Progenitor cell of endocrine pancreas (in vitro differentiated cells): ENCODE measurements at regions not wholly inside any gene's neighbourhood (a gene's known extent, or its start where the extent isn't known, plus 50 kb on each side); places are given as distances from the start of the nearest gene placed in this dataset.

Source experiments
- DNase-seq: peaks from one replicate; pipeline ENCODE4 v3.0.0; 2021; ENCODE audit warnings: low spot score; ENCODE audit not compliant: unreplicated experiment
- H3K27ac Mint-ChIP-seq: 2 replicates; pipeline ENCODE4 v1.8.0; 2021; ENCODE audit warnings: mild to moderate bottlenecking, moderate library complexity, mixed read lengths
- H3K27me3 Mint-ChIP-seq: 2 replicates; pipeline ENCODE4 v1.8.0; 2021; ENCODE audit warnings: mixed read lengths
- H3K36me3 Mint-ChIP-seq: 2 replicates; pipeline ENCODE4 v1.8.0; 2022; ENCODE audit warnings: mixed read lengths; ENCODE audit not compliant: insufficient read depth
- H3K4me1 Mint-ChIP-seq: 2 replicates; pipeline ENCODE4 v1.8.0; 2021; ENCODE audit warnings: low read depth, mixed read lengths
- H3K4me3 Mint-ChIP-seq: 2 replicates; pipeline ENCODE4 v1.8.0; 2021; ENCODE audit warnings: low read depth, mild to moderate bottlenecking, moderate library complexity, mixed read lengths
- H3K9me3 Mint-ChIP-seq: 2 replicates; pipeline ENCODE4 v1.8.0; 2021; ENCODE audit warnings: low read depth, mixed read lengths
- TF ChIP-seq, protein P1 (sequence below): fragments of 200-600 bp; sonication (generic); IDR thresholded peaks from one replicate; pipeline ENCODE4 v1.5.0; 2021; ENCODE audit warnings: antibody characterized with exemption, mild to moderate bottlenecking; ENCODE audit not compliant: unreplicated experiment

DNA sequence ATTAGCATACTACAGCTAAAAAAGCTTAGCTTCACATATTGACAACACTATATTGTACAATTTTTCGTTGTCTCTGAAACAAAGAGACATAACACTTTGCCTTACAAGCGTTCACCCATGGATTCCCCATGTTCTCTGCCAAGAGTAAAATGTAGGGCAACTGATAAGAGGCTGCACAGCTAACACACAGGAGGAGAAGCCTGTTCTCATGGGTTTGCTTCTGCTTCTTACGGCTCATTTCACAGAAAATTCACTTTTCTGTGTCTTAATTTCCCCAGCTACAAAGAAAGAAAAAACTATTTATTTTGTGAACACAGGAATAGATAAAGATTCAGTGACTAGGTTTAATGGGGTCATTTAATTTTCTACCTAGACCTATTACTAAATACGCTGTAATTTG is 182.8 kb upstream of the DLGAP1 start:
- Mint-ChIP-seq H3K36me3 (no peaks in the 10 kb centered on the region), H3K4me1 (peaks cover 6% of the 10 kb centered on the region), H3K9me3 (peaks cover 5% of the 10 kb centered on the region), H3K27ac (no peak overlapping the region), H3K27me3 (peaks cover 2% of the 10 kb centered on the region), H3K4me3 (no peak overlapping the region)
- TF ChIP-seq, protein P1, sequence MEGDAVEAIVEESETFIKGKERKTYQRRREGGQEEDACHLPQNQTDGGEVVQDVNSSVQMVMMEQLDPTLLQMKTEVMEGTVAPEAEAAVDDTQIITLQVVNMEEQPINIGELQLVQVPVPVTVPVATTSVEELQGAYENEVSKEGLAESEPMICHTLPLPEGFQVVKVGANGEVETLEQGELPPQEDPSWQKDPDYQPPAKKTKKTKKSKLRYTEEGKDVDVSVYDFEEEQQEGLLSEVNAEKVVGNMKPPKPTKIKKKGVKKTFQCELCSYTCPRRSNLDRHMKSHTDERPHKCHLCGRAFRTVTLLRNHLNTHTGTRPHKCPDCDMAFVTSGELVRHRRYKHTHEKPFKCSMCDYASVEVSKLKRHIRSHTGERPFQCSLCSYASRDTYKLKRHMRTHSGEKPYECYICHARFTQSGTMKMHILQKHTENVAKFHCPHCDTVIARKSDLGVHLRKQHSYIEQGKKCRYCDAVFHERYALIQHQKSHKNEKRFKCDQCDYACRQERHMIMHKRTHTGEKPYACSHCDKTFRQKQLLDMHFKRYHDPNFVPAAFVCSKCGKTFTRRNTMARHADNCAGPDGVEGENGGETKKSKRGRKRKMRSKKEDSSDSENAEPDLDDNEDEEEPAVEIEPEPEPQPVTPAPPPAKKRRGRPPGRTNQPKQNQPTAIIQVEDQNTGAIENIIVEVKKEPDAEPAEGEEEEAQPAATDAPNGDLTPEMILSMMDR: no peak
- no peak for DNase-seq

DNA sequence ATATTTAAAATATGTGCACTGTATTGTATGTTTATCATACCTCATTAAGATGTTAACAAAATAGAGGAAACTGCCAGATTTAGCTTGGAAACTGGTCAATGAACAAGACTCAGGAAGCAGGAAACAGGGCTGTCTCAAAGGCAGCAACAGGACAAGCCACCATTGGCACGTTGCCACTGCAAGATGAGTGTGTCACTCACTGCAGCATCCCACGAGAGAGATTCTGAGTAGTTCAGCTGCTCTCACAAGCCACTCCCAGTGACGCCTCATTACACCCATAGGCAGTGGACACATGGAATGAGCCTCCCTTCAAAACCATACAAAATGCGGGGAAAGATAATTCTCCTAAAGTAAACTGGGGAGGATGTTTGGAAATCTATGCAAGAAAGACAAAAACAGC is 181.9 kb upstream of the DLGAP1 start:
- no peak overlapping the region for H3K4me3 Mint-ChIP-seq
- H3K4me1 Mint-ChIP-seq: peaks cover 8% of the 10 kb centered on the region
- no peaks in the 10 kb centered on the region for H3K36me3 Mint-ChIP-seq
- TF ChIP-seq, protein P1: no peak
- H3K9me3 Mint-ChIP-seq: peaks cover 5% of the 10 kb centered on the region
- peaks cover 2% of the 10 kb centered on the region for H3K27me3 Mint-ChIP-seq
- no peak for DNase-seq
- H3K27ac Mint-ChIP-seq: no peak overlapping the region

DNA sequence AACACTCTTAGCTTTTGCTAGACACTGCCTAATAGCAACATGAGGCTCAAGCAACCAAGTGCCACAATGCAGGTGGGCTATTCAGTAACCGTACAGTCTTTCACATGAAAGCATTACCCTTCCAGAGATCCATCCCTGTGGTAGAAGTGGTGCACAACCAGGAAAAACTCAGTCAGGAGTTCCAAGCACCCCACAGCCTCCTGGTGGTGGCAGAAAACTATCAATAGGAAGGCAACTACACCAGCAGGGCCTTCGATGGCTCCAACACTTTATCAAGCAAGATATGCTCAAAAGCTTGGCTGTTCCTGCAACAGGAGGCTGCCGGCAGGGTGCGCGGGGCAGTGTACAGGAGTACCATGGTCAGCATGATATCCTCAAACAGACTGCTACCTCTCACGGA is 176.1 kb upstream of the DLGAP1 start:
- Mint-ChIP-seq H3K36me3 (no peaks in the 10 kb centered on the region), H3K9me3 (peaks cover 5% of the 10 kb centered on the region), H3K4me1 (peaks cover 17% of the 10 kb centered on the region), H3K4me3 (no peak overlapping the region), H3K27me3 (no peaks in the 10 kb centered on the region), H3K27ac (no peak overlapping the region)
- TF ChIP-seq, protein P1: no peak
- no peak for DNase-seq

DNA sequence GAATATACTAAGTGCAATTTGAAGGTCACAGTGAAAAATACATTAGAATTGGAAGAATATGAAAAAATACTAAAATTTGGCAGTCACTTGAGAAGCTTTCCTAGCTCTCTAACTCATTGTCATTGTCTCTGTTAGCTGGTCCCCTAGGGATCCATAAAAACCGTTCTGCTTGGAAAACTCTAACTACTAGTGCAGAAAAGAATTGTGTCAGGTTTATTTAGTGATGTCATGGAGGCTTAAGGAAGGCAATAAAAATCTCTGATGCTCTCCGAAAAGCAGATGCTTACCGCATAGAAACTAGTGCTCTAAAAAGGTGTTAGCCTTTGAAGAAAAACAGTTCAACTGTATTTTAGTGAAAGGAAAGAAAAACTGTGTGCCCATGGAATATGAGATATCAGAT is 150.1 kb upstream of the DLGAP1 start:
- no peak for DNase-seq
- Mint-ChIP-seq H3K9me3 (no peaks in the 10 kb centered on the region), H3K36me3 (no peaks in the 10 kb centered on the region), H3K4me1 (peaks cover 4% of the 10 kb centered on the region), H3K4me3 (no peak overlapping the region), H3K27me3 (peaks cover 2% of the 10 kb centered on the region), H3K27ac (no peak overlapping the region)
- TF ChIP-seq, protein P1: no peak

DNA sequence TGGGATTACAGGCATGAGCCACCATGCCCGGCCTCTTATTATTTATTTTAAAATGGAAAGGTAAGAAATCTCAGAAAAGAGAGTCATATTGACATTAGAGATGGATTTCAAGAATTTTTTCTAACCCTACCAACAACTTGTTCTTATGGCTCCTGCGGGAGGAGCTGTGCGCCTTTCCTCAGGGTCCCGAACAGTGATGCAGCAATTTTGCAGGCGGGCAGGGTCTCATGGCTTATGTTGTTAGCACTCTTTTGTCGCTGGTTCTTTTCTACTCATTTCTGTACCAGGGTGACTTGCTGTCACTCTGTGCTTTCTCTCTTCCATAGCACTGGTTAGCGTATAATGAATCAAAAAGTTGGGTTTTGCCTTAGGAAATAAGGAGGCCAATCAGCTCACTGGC is 148.8 kb upstream of the DLGAP1 start:
- Mint-ChIP-seq H3K36me3 (no peaks in the 10 kb centered on the region), H3K27me3 (peaks cover 3% of the 10 kb centered on the region), H3K9me3 (no peaks in the 10 kb centered on the region), H3K27ac (no peak overlapping the region), H3K4me1 (peaks cover 4% of the 10 kb centered on the region), H3K4me3 (no peak overlapping the region)
- DNase-seq: no peak
- TF ChIP-seq, protein P1: no peak
